SK-N-SH (cell line): ENCODE measurements at regions not wholly inside any gene's neighbourhood (a gene's known extent, or its start where the extent isn't known, plus 50 kb on each side); places are given as distances from the start of the nearest gene placed in this dataset.

Experiments
- CTCF ChIA-PET: fragments of 300-600, 350-600 bp; formaldehyde crosslinking; extraction: SDS; loops from one replicate; lab custom pipeline; 2021; lab: Yijun Ruan, JAX
- POLR2A ChIA-PET: fragments of 350-600 bp; sonication (Branson Sonifier 250); formaldehyde crosslinking; extraction: SDS; loops from one replicate; lab custom pipeline; 2020; ENCODE audit warnings: antibody characterized with exemption, inconsistent platforms; lab: Yijun Ruan, JAX
- DNase-seq: peaks from one replicate; pipeline ENCODE4 v3.0.0; 2012
- H2AFZ ChIP-seq: fragments of 200-600 bp; sonication (generic); 2 replicates; pipeline ENCODE4 v1.8.1; 2016; ENCODE audit warnings: antibody characterized with exemption, mild to moderate bottlenecking, low read depth
- H3F3A ChIP-seq: fragments of 200-600 bp; sonication (generic); replicated peaks from 2 replicates; pipeline ENCODE3; 2016; ENCODE audit warnings: antibody characterized with exemption, mild to moderate bottlenecking; ENCODE audit not compliant: insufficient read depth
- H3K27ac ChIP-seq, 2 experiments: fragments of 200-500 bp in 1 of 2; fragments of 200-600 bp in 1 of 2; sonication (Bioruptor generic) in 1 of 2; sonication (generic), shearing (Covaris generic) in 1 of 2; 2 replicates each; pipeline versions ENCODE4 v1.5.1 to v1.6.1; 2014 to 2016; ENCODE audit warnings: low read depth in 2 of 2, inconsistent platforms in 1 of 2, low read length in 1 of 2, mild to moderate bottlenecking in 1 of 2, mixed read lengths in 1 of 2
- H3K27me3 ChIP-seq: fragments of 200-600 bp; sonication (generic), shearing (Covaris generic); 2 replicates; pipeline ENCODE4 v1.6.1; 2016; ENCODE audit warnings: mixed run types; ENCODE audit not compliant: insufficient read depth
- H3K36me3 ChIP-seq, 2 experiments: fragments of 200-500 bp in 1 of 2; fragments of 200-600 bp in 1 of 2; sonication (Bioruptor generic) in 1 of 2; sonication (generic) in 1 of 2; replicated peaks in 1 of 2; 2 replicates each; pipeline versions ENCODE3 to v1.5.1; 2014 to 2016; ENCODE audit warnings: low read length in 1 of 2, mild to moderate bottlenecking in 1 of 2; ENCODE audit not compliant: insufficient read depth in 2 of 2, control insufficient read depth in 1 of 2
- H3K4me1 ChIP-seq, 2 experiments: fragments of 200-500 bp in 1 of 2; fragments of 200-600 bp in 1 of 2; sonication (Bioruptor generic) in 1 of 2; sonication (generic), shearing (Covaris generic) in 1 of 2; 2 replicates each; pipeline versions ENCODE4 v1.5.1 to v1.6.1; 2014 to 2016; ENCODE audit warnings: low read depth in 1 of 2, low read length in 1 of 2, mixed run types in 1 of 2; ENCODE audit not compliant: insufficient read depth in 2 of 2, control insufficient read depth in 1 of 2
- H3K4me2 ChIP-seq: fragments of 200-600 bp; sonication (generic), shearing (Covaris generic); 2 replicates; pipeline ENCODE4 v1.6.1; 2017; ENCODE audit warnings: mixed run types
- H3K4me3 ChIP-seq, 2 experiments: fragments of 200-500 bp in 1 of 2; fragments of 200-600 bp in 1 of 2; sonication (Bioruptor generic) in 1 of 2; sonication (generic), shearing (Covaris generic) in 1 of 2; 2 replicates each; pipeline versions ENCODE4 v1.5.1 to v1.8.1; 2014 to 2016; ENCODE audit warnings: low read depth in 2 of 2, inconsistent platforms in 1 of 2, low read length in 1 of 2, mild to moderate bottlenecking in 1 of 2, mixed read lengths in 1 of 2, moderate library complexity in 1 of 2
- H3K79me2 ChIP-seq: fragments of 200-600 bp; sonication (generic); 2 replicates; pipeline ENCODE4 v1.8.1; 2017; ENCODE audit warnings: mild to moderate bottlenecking; ENCODE audit not compliant: insufficient read depth
- H3K9ac ChIP-seq: fragments of 200-600 bp; sonication (generic); 2 replicates; pipeline ENCODE4 v1.6.1; 2017; ENCODE audit warnings: mixed run types
- H3K9me2 ChIP-seq: fragments of 200-600 bp; sonication (generic); 2 replicates; pipeline ENCODE4 v1.6.1; 2017; ENCODE audit warnings: mixed run types
- H3K9me3 ChIP-seq: fragments of 200-600 bp; sonication (generic); 2 replicates; pipeline ENCODE4 v1.6.1; 2017; ENCODE audit warnings: mixed run types, mild to moderate bottlenecking, moderate library complexity
- H4K20me1 ChIP-seq: fragments of 200-600 bp; sonication (generic); 2 replicates; pipeline ENCODE4 v1.6.1; 2017; ENCODE audit warnings: mild to moderate bottlenecking, mixed run types; ENCODE audit not compliant: insufficient read depth
- FOSL2 ChIP-seq: IDR thresholded peaks from 2 replicates; pipeline ENCODE4 v1.4.0; 2012; ENCODE audit warnings: low read depth, mild to moderate bottlenecking, moderate library complexity, borderline replicate concordance
- GABPA ChIP-seq: IDR thresholded peaks from 2 replicates; pipeline ENCODE4 v1.4.0; 2012; ENCODE audit warnings: low read depth, mild to moderate bottlenecking
- JUND ChIP-seq: IDR thresholded peaks from 2 replicates; pipeline ENCODE4 v1.4.0; 2012
- RAD21 ChIP-seq: IDR thresholded peaks from 2 replicates; pipeline ENCODE4 v1.6.1; 2012; ENCODE audit warnings: mild to moderate bottlenecking, low read length
- RXRA ChIP-seq: IDR thresholded peaks from 2 replicates; pipeline ENCODE4 v1.4.0; 2012; ENCODE audit warnings: low read depth, mild to moderate bottlenecking, borderline replicate concordance
- YY1 ChIP-seq: IDR thresholded peaks from 2 replicates; pipeline ENCODE4 v1.4.0; 2012; ENCODE audit warnings: low read depth, mild to moderate bottlenecking
- WGBS: methylation state at CpG from one replicate; pipeline ENCODE4 v1.1.6; 2017; ENCODE audit warnings: low lambda C conversion rate; 5-methylcytosine and 5-hydroxymethylcytosine counted together
- TF ChIP-seq, protein P1 (sequence below): fragments of 200-600 bp; sonication (generic); IDR thresholded peaks from 2 replicates; pipeline ENCODE4 v1.6.1; 2017; ENCODE audit warnings: antibody characterized with exemption, mild to moderate bottlenecking, moderate library complexity
- TF ChIP-seq, protein P2 (sequence below): IDR thresholded peaks from 2 replicates; pipeline ENCODE4; 2012
- TF ChIP-seq, protein P3 (sequence below): IDR thresholded peaks from 2 replicates; pipeline ENCODE4 v1.4.0; 2012; ENCODE audit warnings: low read depth, borderline replicate concordance
- TF ChIP-seq, protein P4 (sequence below): IDR thresholded peaks from 2 replicates; pipeline ENCODE4 v1.6.1; 2012; ENCODE audit warnings: mild to moderate bottlenecking, low read depth, low read length, moderate library complexity
- TF ChIP-seq, protein P5 (sequence below): fragments of 150-350 bp; IDR thresholded peaks from 2 replicates; pipeline ENCODE4 v1.6.1; 2016; ENCODE audit warnings: mild to moderate bottlenecking, low read depth, low read length

DNA sequence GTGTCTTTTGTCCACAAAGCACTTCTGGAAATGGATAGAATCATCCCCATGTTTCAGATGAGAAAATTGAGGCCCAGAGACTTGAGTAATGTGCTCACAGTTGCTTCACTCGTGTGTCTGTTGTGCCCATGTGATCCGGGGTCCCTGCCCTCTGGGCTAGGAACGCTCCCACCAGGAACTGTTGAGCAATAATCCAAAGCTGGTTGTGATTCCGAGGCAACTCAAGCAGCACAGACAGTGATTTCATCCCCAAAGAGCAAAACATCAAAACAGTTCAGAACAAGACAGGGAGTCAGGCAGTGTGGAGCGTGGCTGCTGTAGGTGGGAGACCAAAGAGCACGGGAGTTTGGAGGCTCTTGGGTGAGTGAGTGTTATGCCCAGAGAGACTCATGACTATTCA lies 205.0 kb upstream of the ASIC2 start:
- TF ChIP-seq GABPA (no peak), YY1 (no peak), RAD21 (no peak), JUND (no peak), FOSL2 (no peak), RXRA (no peak)
- TF ChIP-seq, protein P1, sequence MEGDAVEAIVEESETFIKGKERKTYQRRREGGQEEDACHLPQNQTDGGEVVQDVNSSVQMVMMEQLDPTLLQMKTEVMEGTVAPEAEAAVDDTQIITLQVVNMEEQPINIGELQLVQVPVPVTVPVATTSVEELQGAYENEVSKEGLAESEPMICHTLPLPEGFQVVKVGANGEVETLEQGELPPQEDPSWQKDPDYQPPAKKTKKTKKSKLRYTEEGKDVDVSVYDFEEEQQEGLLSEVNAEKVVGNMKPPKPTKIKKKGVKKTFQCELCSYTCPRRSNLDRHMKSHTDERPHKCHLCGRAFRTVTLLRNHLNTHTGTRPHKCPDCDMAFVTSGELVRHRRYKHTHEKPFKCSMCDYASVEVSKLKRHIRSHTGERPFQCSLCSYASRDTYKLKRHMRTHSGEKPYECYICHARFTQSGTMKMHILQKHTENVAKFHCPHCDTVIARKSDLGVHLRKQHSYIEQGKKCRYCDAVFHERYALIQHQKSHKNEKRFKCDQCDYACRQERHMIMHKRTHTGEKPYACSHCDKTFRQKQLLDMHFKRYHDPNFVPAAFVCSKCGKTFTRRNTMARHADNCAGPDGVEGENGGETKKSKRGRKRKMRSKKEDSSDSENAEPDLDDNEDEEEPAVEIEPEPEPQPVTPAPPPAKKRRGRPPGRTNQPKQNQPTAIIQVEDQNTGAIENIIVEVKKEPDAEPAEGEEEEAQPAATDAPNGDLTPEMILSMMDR = no peak
- TF ChIP-seq, protein P2, sequence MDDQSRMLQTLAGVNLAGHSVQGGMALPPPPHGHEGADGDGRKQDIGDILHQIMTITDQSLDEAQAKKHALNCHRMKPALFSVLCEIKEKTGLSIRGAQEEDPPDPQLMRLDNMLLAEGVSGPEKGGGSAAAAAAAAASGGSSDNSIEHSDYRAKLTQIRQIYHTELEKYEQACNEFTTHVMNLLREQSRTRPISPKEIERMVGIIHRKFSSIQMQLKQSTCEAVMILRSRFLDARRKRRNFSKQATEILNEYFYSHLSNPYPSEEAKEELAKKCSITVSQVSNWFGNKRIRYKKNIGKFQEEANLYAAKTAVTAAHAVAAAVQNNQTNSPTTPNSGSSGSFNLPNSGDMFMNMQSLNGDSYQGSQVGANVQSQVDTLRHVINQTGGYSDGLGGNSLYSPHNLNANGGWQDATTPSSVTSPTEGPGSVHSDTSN = no peak
- TF ChIP-seq, protein P3, sequence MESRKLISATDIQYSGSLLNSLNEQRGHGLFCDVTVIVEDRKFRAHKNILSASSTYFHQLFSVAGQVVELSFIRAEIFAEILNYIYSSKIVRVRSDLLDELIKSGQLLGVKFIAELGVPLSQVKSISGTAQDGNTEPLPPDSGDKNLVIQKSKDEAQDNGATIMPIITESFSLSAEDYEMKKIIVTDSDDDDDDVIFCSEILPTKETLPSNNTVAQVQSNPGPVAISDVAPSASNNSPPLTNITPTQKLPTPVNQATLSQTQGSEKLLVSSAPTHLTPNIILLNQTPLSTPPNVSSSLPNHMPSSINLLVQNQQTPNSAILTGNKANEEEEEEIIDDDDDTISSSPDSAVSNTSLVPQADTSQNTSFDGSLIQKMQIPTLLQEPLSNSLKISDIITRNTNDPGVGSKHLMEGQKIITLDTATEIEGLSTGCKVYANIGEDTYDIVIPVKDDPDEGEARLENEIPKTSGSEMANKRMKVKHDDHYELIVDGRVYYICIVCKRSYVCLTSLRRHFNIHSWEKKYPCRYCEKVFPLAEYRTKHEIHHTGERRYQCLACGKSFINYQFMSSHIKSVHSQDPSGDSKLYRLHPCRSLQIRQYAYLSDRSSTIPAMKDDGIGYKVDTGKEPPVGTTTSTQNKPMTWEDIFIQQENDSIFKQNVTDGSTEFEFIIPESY = no peak
- TF ChIP-seq, protein P4, sequence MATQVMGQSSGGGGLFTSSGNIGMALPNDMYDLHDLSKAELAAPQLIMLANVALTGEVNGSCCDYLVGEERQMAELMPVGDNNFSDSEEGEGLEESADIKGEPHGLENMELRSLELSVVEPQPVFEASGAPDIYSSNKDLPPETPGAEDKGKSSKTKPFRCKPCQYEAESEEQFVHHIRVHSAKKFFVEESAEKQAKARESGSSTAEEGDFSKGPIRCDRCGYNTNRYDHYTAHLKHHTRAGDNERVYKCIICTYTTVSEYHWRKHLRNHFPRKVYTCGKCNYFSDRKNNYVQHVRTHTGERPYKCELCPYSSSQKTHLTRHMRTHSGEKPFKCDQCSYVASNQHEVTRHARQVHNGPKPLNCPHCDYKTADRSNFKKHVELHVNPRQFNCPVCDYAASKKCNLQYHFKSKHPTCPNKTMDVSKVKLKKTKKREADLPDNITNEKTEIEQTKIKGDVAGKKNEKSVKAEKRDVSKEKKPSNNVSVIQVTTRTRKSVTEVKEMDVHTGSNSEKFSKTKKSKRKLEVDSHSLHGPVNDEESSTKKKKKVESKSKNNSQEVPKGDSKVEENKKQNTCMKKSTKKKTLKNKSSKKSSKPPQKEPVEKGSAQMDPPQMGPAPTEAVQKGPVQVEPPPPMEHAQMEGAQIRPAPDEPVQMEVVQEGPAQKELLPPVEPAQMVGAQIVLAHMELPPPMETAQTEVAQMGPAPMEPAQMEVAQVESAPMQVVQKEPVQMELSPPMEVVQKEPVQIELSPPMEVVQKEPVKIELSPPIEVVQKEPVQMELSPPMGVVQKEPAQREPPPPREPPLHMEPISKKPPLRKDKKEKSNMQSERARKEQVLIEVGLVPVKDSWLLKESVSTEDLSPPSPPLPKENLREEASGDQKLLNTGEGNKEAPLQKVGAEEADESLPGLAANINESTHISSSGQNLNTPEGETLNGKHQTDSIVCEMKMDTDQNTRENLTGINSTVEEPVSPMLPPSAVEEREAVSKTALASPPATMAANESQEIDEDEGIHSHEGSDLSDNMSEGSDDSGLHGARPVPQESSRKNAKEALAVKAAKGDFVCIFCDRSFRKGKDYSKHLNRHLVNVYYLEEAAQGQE = no peak
- TF ChIP-seq, protein P5, sequence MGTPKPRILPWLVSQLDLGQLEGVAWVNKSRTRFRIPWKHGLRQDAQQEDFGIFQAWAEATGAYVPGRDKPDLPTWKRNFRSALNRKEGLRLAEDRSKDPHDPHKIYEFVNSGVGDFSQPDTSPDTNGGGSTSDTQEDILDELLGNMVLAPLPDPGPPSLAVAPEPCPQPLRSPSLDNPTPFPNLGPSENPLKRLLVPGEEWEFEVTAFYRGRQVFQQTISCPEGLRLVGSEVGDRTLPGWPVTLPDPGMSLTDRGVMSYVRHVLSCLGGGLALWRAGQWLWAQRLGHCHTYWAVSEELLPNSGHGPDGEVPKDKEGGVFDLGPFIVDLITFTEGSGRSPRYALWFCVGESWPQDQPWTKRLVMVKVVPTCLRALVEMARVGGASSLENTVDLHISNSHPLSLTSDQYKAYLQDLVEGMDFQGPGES = no peak
- POLR2A ChIA-PET = no interaction called here

More for the DNA sequence above, 205.0 kb upstream of the ASIC2 start:
- DNase-seq = no peak
- H2AFZ ChIP-seq = no peak overlapping the region
- no peak overlapping the region for H3K27ac ChIP-seq
- H3K9ac ChIP-seq = no peak overlapping the region
- no peaks in the 10 kb centered on the region for H3K27me3 ChIP-seq
- H3K9me2 ChIP-seq = no peaks in the 10 kb centered on the region
- no peaks in the 10 kb centered on the region for H3K9me3 ChIP-seq
- H3K4me2 ChIP-seq = no peak overlapping the region
- no peaks in the 10 kb centered on the region for H4K20me1 ChIP-seq
- H3F3A ChIP-seq = no peaks in the 10 kb centered on the region
- CTCF ChIA-PET = no interaction called here
- no peak overlapping the region for H3K4me3 ChIP-seq
- WGBS = 41% methylated on average over 6 of the region's 6 CpGs
- no peaks in the 10 kb centered on the region for H3K79me2 ChIP-seq
- H3K36me3 ChIP-seq = no peaks in the 10 kb centered on the region
- H3K4me1 ChIP-seq = peaks cover 0 to 2% of the 10 kb centered on the region in 2 experiments; a peak in 1 of 4 replicates
